CD14-positive monocyte (primary cell): ENCODE measurements at regions not wholly inside any gene's neighbourhood (a gene's known extent, or its start where the extent isn't known, plus 50 kb on each side); places are given as distances from the start of the nearest gene placed in this dataset.

Source experiments
- DNase-seq, 3 donors: peaks; one replicate each; pipeline ENCODE4 v3.0.0-alpha.2; 2011 to 2022
- H2AFZ ChIP-seq: 2 replicates; pipeline ENCODE4 v1.6.0; 2012; ENCODE audit warnings: mild to moderate bottlenecking, low read depth, low read length, inconsistent platforms; ENCODE audit not compliant: insufficient read depth, poor library complexity, severe bottlenecking
- H3K27ac ChIP-seq, 2 donors: 1 replicate in 1 of 2; 2 replicates in 1 of 2; pipeline ENCODE4 v1.5.1; 2012 to 2013; ENCODE audit warnings: low read length in 2 of 2, control low read depth in 1 of 2, inconsistent platforms in 1 of 2, low read depth in 1 of 2, mild to moderate bottlenecking in 1 of 2
- H3K27me3 ChIP-seq, 2 donors: one replicate each; pipeline versions ENCODE4 v1.6.0 to v1.6.1; 2011 to 2013; ENCODE audit warnings: low read length in 2 of 2; ENCODE audit not compliant: control insufficient read depth in 2 of 2, insufficient read depth in 2 of 2
- H3K36me3 ChIP-seq, 2 donors: replicated peaks in 1 of 2; 1 replicate in 1 of 2; 2 replicates in 1 of 2; pipeline versions ENCODE4 v1.5.1 to v1.6.1; 2012 to 2013; ENCODE audit warnings: low read length in 2 of 2, control low read depth in 1 of 2, inconsistent platforms in 1 of 2, mild to moderate bottlenecking in 1 of 2; ENCODE audit not compliant: insufficient read depth in 2 of 2, control insufficient read depth in 1 of 2
- H3K4me1 ChIP-seq, 2 donors: 1 replicate in 1 of 2; 2 replicates in 1 of 2; pipeline versions ENCODE4 v1.5.1 to v1.6.1; 2012 to 2013; ENCODE audit warnings: low read length in 2 of 2, control low read depth in 1 of 2, inconsistent platforms in 1 of 2, mild to moderate bottlenecking in 1 of 2, moderate library complexity in 1 of 2; ENCODE audit not compliant: insufficient read depth in 2 of 2, control insufficient read depth in 1 of 2
- H3K4me2 ChIP-seq: replicated peaks from 2 replicates; pipeline ENCODE3; 2012; ENCODE audit warnings: low read length, moderate library complexity, mild to moderate bottlenecking; ENCODE audit not compliant: poor library complexity, severe bottlenecking; ENCODE audit errors: extremely low read depth
- H3K4me3 ChIP-seq, 3 experiments: fragments of 200-600 bp in 1 of 3; sonication (generic) in 1 of 3; replicated peaks in 1 of 3; 1 replicate in 2 of 3; 2 replicates in 1 of 3; pipeline ENCODE4 v1.5.1; 2011 to 2013; ENCODE audit warnings: low read length in 3 of 3, mild to moderate bottlenecking in 3 of 3, control low read depth in 2 of 3, low read depth in 2 of 3, inconsistent platforms in 1 of 3, moderate library complexity in 1 of 3
- H3K79me2 ChIP-seq: 2 replicates; pipeline ENCODE4 v1.6.0; 2012; ENCODE audit warnings: mild to moderate bottlenecking, control low read depth, inconsistent platforms, low read length, moderate library complexity; ENCODE audit not compliant: insufficient read depth
- H3K9ac ChIP-seq: 2 replicates; pipeline ENCODE4 v1.6.0; 2017; ENCODE audit warnings: low read length, mild to moderate bottlenecking; ENCODE audit not compliant: insufficient read depth, poor library complexity, severe bottlenecking
- H3K9me3 ChIP-seq, 2 donors: replicated peaks in 1 of 2; 1 replicate in 1 of 2; 2 replicates in 1 of 2; pipeline versions ENCODE4 v1.5.1 to v1.6.1; 2012 to 2013; ENCODE audit warnings: low read length in 2 of 2, control low read depth in 1 of 2; ENCODE audit not compliant: control insufficient read depth in 1 of 2, insufficient read depth in 1 of 2
- H4K20me1 ChIP-seq: 2 replicates; pipeline ENCODE4 v1.6.0; 2012; ENCODE audit warnings: mild to moderate bottlenecking, low read length, control low read depth, moderate library complexity; ENCODE audit not compliant: insufficient read depth
- H3K27ac Mint-ChIP-seq, 7 donors: one replicate each; pipeline ENCODE4 v1.8.0; 2020; ENCODE audit warnings: mild to moderate bottlenecking in 7 of 7, mixed read lengths in 7 of 7, moderate library complexity in 6 of 7, inconsistent platforms in 2 of 7
- H3K27me3 Mint-ChIP-seq, 3 donors: one replicate each; pipeline ENCODE4 v1.8.0; 2021 to 2022; ENCODE audit warnings: low read depth in 3 of 3, mild to moderate bottlenecking in 3 of 3, mixed read lengths in 3 of 3, moderate library complexity in 3 of 3, inconsistent platforms in 1 of 3
- H3K36me3 Mint-ChIP-seq, 2 donors: one replicate each; pipeline ENCODE4 v1.8.0; 2020; ENCODE audit warnings: mixed read lengths in 2 of 2, inconsistent platforms in 1 of 2, mild to moderate bottlenecking in 1 of 2
- H3K4me1 Mint-ChIP-seq: one replicate; pipeline ENCODE4 v1.8.0; 2020; ENCODE audit warnings: mild to moderate bottlenecking, mixed read lengths
- H3K4me3 Mint-ChIP-seq, 2 donors: one replicate each; pipeline ENCODE4 v1.8.0; 2020; ENCODE audit warnings: mild to moderate bottlenecking in 2 of 2, mixed read lengths in 2 of 2, moderate library complexity in 1 of 2
- H3K9me3 Mint-ChIP-seq, 7 donors: one replicate each; pipeline ENCODE4 v1.8.0; 2020 to 2022; ENCODE audit warnings: mixed read lengths in 7 of 7, mild to moderate bottlenecking in 6 of 7, moderate library complexity in 6 of 7, inconsistent platforms in 2 of 7
- CTCF ChIP-seq: fragments of 200-600 bp; IDR thresholded peaks from one replicate; pipeline ENCODE4 v1.8.0; 2022; ENCODE audit warnings: antibody characterized with exemption, mild to moderate bottlenecking
- WGBS: methylation state at CpG from one replicate; pipeline ENCODE4 v1.1.5; 2013; ENCODE audit warnings: missing lambda C conversion rate; ENCODE audit not compliant: insufficient coverage; 5-methylcytosine and 5-hydroxymethylcytosine counted together
- intact Hi-C, 2 donors: fragments of 100-400 bp; cut with micrococcal nuclease; formaldehyde crosslinking; loops; one replicate each; pipeline versions ENCODE4 v1.15.0 to v1.15.1; 2023

- H3K27me3 Mint-ChIP-seq = no peaks in the 10 kb centered on the region
- H3K9me3 ChIP-seq = no peaks in the 10 kb centered on the region
- H3K36me3 ChIP-seq = no peaks in the 10 kb centered on the region
- H3K4me1 Mint-ChIP-seq = no peaks in the 10 kb centered on the region
- H3K4me3 ChIP-seq = no peak overlapping the region
- DNase-seq = no peak
- H3K9ac ChIP-seq = no peak overlapping the region
- H3K79me2 ChIP-seq = no peaks in the 10 kb centered on the region
- no peak overlapping the region for H3K4me3 Mint-ChIP-seq
- intact Hi-C loops = no loop called here
- no peaks in the 10 kb centered on the region for H3K27me3 ChIP-seq
- H3K4me1 ChIP-seq = no peaks in the 10 kb centered on the region
- no peak overlapping the region for H3K4me2 ChIP-seq
- H3K27ac Mint-ChIP-seq = no peak overlapping the region
- no peaks in the 10 kb centered on the region for H3K36me3 Mint-ChIP-seq
- no peaks in the 10 kb centered on the region for H4K20me1 ChIP-seq
- no peak overlapping the region for H2AFZ ChIP-seq
- TF ChIP-seq CTCF = no peak
- H3K9me3 Mint-ChIP-seq = peaks cover 0 to 2% (median 0%) of the 10 kb centered on the region in 7 donors
- H3K27ac ChIP-seq = no peak overlapping the region
Observed at GRCh38 chr20:54733687-54734086, 258.3 kb downstream of the DOK5 start.

- H3K4me1 ChIP-seq = no peaks in the 10 kb centered on the region
- DNase-seq = no peak
- intact Hi-C loops = no loop called here
- no peak overlapping the region for H3K4me3 Mint-ChIP-seq
- no peak overlapping the region for H3K9ac ChIP-seq
- H3K27ac Mint-ChIP-seq = no peak overlapping the region
- no peaks in the 10 kb centered on the region for H4K20me1 ChIP-seq
- H3K9me3 Mint-ChIP-seq = peaks cover 0 to 7% (median 2%) of the 10 kb centered on the region in 7 donors
- H3K27me3 Mint-ChIP-seq = no peaks in the 10 kb centered on the region
- no peaks in the 10 kb centered on the region for H3K9me3 ChIP-seq
- TF ChIP-seq CTCF = no peak
- H3K36me3 Mint-ChIP-seq = no peaks in the 10 kb centered on the region
- no peaks in the 10 kb centered on the region for H3K27me3 ChIP-seq
- H3K4me3 ChIP-seq = no peak overlapping the region
- no CpG with 5 or more reads among the region's 4 CpGs for WGBS
- no peak overlapping the region for H3K27ac ChIP-seq
- H3K4me2 ChIP-seq = no peak overlapping the region
- no peaks in the 10 kb centered on the region for H3K36me3 ChIP-seq
- H3K4me1 Mint-ChIP-seq = no peaks in the 10 kb centered on the region
- H3K79me2 ChIP-seq = no peaks in the 10 kb centered on the region
- no peak overlapping the region for H2AFZ ChIP-seq
Observed at GRCh38 chr20:54727490-54727889, 252.1 kb downstream of the DOK5 start.
